ENCODE measurements at regions not wholly inside any gene's neighbourhood (a gene's known extent, or its start where the extent isn't known, plus 50 kb on each side); places are given as distances from the start of the nearest gene placed in this dataset.

DNA sequence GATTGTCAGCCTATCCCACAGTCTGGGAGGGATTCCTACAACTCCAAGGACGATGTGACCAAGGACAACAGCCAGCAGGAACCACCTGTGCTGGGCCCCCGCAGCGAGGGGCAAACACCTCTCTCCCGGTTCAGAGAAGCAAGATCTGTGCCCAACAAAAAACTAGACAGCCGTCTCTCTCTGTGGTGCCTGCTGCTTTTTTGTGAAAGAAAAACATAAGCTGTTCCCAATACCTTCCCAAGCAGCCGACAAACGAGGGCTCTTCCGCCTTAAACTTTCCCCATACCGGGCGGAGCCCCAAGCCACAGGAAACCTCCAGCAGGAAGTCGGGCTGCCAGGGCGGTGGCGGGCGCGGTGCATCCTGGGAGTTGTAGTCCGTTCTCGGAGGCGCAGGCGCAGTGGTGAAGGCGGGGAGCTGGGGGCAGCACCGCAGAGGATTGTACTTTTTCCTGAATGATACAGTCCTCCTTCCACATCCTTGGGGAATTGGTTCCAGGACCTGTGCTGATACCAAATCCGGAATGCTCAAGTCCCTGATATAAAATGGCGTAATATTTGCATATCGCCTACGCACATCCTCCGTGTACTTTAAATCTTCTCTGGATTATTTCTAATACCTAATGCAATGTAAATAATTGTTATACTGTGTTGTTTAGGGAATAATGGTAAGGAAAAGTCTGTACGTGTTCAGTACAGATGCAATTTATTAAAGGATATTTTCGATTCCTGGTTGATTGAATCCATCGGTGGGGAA lies 63.1 kb upstream of the IRF2 start (continued):
- TF ChIP-seq, protein P1, sequence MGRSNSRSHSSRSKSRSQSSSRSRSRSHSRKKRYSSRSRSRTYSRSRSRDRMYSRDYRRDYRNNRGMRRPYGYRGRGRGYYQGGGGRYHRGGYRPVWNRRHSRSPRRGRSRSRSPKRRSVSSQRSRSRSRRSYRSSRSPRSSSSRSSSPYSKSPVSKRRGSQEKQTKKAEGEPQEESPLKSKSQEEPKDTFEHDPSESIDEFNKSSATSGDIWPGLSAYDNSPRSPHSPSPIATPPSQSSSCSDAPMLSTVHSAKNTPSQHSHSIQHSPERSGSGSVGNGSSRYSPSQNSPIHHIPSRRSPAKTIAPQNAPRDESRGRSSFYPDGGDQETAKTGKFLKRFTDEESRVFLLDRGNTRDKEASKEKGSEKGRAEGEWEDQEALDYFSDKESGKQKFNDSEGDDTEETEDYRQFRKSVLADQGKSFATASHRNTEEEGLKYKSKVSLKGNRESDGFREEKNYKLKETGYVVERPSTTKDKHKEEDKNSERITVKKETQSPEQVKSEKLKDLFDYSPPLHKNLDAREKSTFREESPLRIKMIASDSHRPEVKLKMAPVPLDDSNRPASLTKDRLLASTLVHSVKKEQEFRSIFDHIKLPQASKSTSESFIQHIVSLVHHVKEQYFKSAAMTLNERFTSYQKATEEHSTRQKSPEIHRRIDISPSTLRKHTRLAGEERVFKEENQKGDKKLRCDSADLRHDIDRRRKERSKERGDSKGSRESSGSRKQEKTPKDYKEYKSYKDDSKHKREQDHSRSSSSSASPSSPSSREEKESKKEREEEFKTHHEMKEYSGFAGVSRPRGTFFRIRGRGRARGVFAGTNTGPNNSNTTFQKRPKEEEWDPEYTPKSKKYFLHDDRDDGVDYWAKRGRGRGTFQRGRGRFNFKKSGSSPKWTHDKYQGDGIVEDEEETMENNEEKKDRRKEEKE (IDR thresholded peaks at IDR 0.05): no peak
- TF ChIP-seq ZNF180 (CRISPR knock-in tag; IDR thresholded peaks at IDR 0.05; ENCODE audit: borderline replicate concordance, low read depth) (no peak), ASH2L (IDR thresholded peaks at IDR 0.05; ENCODE audit: insufficient read length, low read depth, low read length) (peak; percentile 46), TOE1 (CRISPR knock-in tag; IDR thresholded peaks at IDR 0.05) (peak; percentile 53; the same call in 1 of the 2 replicates), ZNF124 (CRISPR knock-in tag; IDR thresholded peaks at IDR 0.05) (no peak), SNAI1 (CRISPR knock-in tag; IDR thresholded peaks at IDR 0.05; ENCODE audit: borderline replicate concordance) (0 out of 2 replicates have a peak, but pooled peaks have one; percentile 38), SALL2 (CRISPR knock-in tag; IDR thresholded peaks at IDR 0.05) (no peak; the same call in 1 of the 2 replicates), HMGXB4 (CRISPR knock-in tag; IDR thresholded peaks at IDR 0.05; ENCODE audit: borderline replicate concordance in 1 of 2, low read depth in 1 of 2) (peak; percentile 22 to 60; a peak in 3 of 4 replicates), AGO1 (IDR thresholded peaks at IDR 0.05; ENCODE audit: low read depth, low read length, poor library complexity, severe bottlenecking) (peak; percentile 42), ELF4 (CRISPR knock-in tag; IDR thresholded peaks at IDR 0.05; ENCODE audit: borderline replicate concordance) (peak; percentile 91; the same call in 1 of the 2 replicates), CREM (IDR thresholded peaks at IDR 0.05) (peak; percentile 81), CREM (CRISPR knock-in tag; IDR thresholded peaks at IDR 0.05) (no peak), NRL (CRISPR knock-in tag; IDR thresholded peaks at IDR 0.05; ENCODE audit: borderline replicate concordance) (no peak), CSRNP2 (CRISPR knock-in tag; conservative IDR thresholded peaks at IDR 0.05; ENCODE audit: low read depth) (no peak), MIXL1 (CRISPR knock-in tag; IDR thresholded peaks at IDR 0.05) (0 out of 2 replicates have a peak, but pooled peaks have one; percentile 12), GZF1 (CRISPR knock-in tag; IDR thresholded peaks at IDR 0.05) (0 out of 2 replicates have a peak, but pooled peaks have one; percentile 23)
- TF ChIP-seq, protein P2, sequence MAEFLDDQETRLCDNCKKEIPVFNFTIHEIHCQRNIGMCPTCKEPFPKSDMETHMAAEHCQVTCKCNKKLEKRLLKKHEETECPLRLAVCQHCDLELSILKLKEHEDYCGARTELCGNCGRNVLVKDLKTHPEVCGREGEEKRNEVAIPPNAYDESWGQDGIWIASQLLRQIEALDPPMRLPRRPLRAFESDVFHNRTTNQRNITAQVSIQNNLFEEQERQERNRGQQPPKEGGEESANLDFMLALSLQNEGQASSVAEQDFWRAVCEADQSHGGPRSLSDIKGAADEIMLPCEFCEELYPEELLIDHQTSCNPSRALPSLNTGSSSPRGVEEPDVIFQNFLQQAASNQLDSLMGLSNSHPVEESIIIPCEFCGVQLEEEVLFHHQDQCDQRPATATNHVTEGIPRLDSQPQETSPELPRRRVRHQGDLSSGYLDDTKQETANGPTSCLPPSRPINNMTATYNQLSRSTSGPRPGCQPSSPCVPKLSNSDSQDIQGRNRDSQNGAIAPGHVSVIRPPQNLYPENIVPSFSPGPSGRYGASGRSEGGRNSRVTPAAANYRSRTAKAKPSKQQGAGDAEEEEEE (CRISPR knock-in tag; IDR thresholded peaks at IDR 0.05; ENCODE audit: borderline replicate concordance): no peak
- TF ChIP-seq, protein P3, sequence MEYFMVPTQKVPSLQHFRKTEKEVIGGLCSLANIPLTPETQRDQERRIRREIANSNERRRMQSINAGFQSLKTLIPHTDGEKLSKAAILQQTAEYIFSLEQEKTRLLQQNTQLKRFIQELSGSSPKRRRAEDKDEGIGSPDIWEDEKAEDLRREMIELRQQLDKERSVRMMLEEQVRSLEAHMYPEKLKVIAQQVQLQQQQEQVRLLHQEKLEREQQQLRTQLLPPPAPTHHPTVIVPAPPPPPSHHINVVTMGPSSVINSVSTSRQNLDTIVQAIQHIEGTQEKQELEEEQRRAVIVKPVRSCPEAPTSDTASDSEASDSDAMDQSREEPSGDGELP (IDR thresholded peaks at IDR 0.05; ENCODE audit: borderline replicate concordance, low read depth): peak; percentile 38; the same call in 1 of the 2 replicates

Data from HepG2 (cell line).